ENCODE measurements at regions not wholly inside any gene's neighbourhood (a gene's known extent, or its start where the extent isn't known, plus 50 kb on each side); places are given as distances from the start of the nearest gene placed in this dataset.

- TF ChIP-seq CTCF (IDR thresholded peaks at IDR 0.05; ENCODE audit: low read depth, low read length, poor library complexity, severe bottlenecking) = no peak
- no peak for TF ChIP-seq EZH2phosphoT487 (IDR thresholded peaks at IDR 0.05; ENCODE audit: borderline replicate concordance, low read length)
- Histone ChIP-seq H3K4me1 (ENCODE audit: control insufficient read depth, low read length) (no peaks in the 10 kb centered on the region), H3K27ac (ENCODE audit: low read depth, low read length) (no peak overlapping the region), H3K4me2 (ENCODE audit: low read length) (no peak overlapping the region), H3K79me2 (ENCODE audit: control insufficient read depth, low read length) (no peaks in the 10 kb centered on the region), H4K20me1 (ENCODE audit: control insufficient read depth, insufficient read depth, low read depth, low read length) (no peaks in the 10 kb centered on the region), H3K27me3 (ENCODE audit: control insufficient read depth, low read length) (no peaks in the 10 kb centered on the region), H3K4me3 (ENCODE audit: low read length) (no peak overlapping the region), H3F3A (ENCODE audit: control insufficient read depth, insufficient read depth) (no peaks in the 10 kb centered on the region), H3K9me3 (ENCODE audit: control insufficient read depth, insufficient read depth, low read length) (no peaks in the 10 kb centered on the region), H3K36me3 (ENCODE audit: control insufficient read depth, low read length) (no peaks in the 10 kb centered on the region), H3K9me2 (replicated peaks; ENCODE audit: control insufficient read depth, low read length) (no peaks in the 10 kb centered on the region)
Measured at GRCh38 chr2:53058526-53058925, 709.1 kb upstream of the CHAC2 start.

GRCh38 chr2:53053937-53054336 lies 713.7 kb upstream of the CHAC2 start:
- Histone ChIP-seq H3F3A (ENCODE audit: control insufficient read depth, insufficient read depth) (no peaks in the 10 kb centered on the region), H3K4me1 (ENCODE audit: control insufficient read depth, low read length) (no peaks in the 10 kb centered on the region), H3K4me3 (ENCODE audit: low read length) (no peak overlapping the region), H3K27me3 (ENCODE audit: control insufficient read depth, low read length) (no peaks in the 10 kb centered on the region), H3K4me2 (ENCODE audit: low read length) (no peak overlapping the region), H4K20me1 (ENCODE audit: control insufficient read depth, insufficient read depth, low read depth, low read length) (no peaks in the 10 kb centered on the region), H3K79me2 (ENCODE audit: control insufficient read depth, low read length) (no peaks in the 10 kb centered on the region), H3K36me3 (ENCODE audit: control insufficient read depth, low read length) (no peaks in the 10 kb centered on the region), H3K9me3 (ENCODE audit: control insufficient read depth, insufficient read depth, low read length) (no peaks in the 10 kb centered on the region), H3K27ac (ENCODE audit: low read depth, low read length) (no peak overlapping the region), H3K9me2 (replicated peaks; ENCODE audit: control insufficient read depth, low read length) (no peaks in the 10 kb centered on the region)
- TF ChIP-seq CTCF (IDR thresholded peaks at IDR 0.05; ENCODE audit: low read depth, low read length, poor library complexity, severe bottlenecking) = no peak
- no peak for TF ChIP-seq EZH2phosphoT487 (IDR thresholded peaks at IDR 0.05; ENCODE audit: borderline replicate concordance, low read length)

GRCh38 chr2:53051157-53051556 lies 716.4 kb upstream of the CHAC2 start:
- Histone ChIP-seq H3K27me3 (ENCODE audit: control insufficient read depth, low read length) (no peaks in the 10 kb centered on the region), H3K4me2 (ENCODE audit: low read length) (no peak overlapping the region), H3K27ac (ENCODE audit: low read depth, low read length) (no peak overlapping the region), H3K4me1 (ENCODE audit: control insufficient read depth, low read length) (no peaks in the 10 kb centered on the region), H4K20me1 (ENCODE audit: control insufficient read depth, insufficient read depth, low read depth, low read length) (no peaks in the 10 kb centered on the region), H3F3A (ENCODE audit: control insufficient read depth, insufficient read depth) (no peaks in the 10 kb centered on the region), H3K4me3 (ENCODE audit: low read length) (no peak overlapping the region), H3K9me3 (ENCODE audit: control insufficient read depth, insufficient read depth, low read length) (no peaks in the 10 kb centered on the region), H3K9me2 (replicated peaks; ENCODE audit: control insufficient read depth, low read length) (no peaks in the 10 kb centered on the region), H3K36me3 (ENCODE audit: control insufficient read depth, low read length) (no peaks in the 10 kb centered on the region), H3K79me2 (ENCODE audit: control insufficient read depth, low read length) (no peaks in the 10 kb centered on the region)
- no peak for TF ChIP-seq EZH2phosphoT487 (IDR thresholded peaks at IDR 0.05; ENCODE audit: borderline replicate concordance, low read length)
- no peak for TF ChIP-seq CTCF (IDR thresholded peaks at IDR 0.05; ENCODE audit: low read depth, low read length, poor library complexity, severe bottlenecking)

All from DOHH2 (cell line).